GM10248 (cell line): ENCODE measurements at regions not wholly inside any gene's neighbourhood (a gene's known extent, or its start where the extent isn't known, plus 50 kb on each side); places are given as distances from the start of the nearest gene placed in this dataset.

Experiments
- CTCF ChIA-PET: fragments of 300-600 bp; sonication (Branson Sonifier 250); formaldehyde crosslinking; extraction: SDS; loops from one replicate; lab custom pipeline; 2021; ENCODE audit warnings: antibody characterized with exemption; lab: Yijun Ruan, JAX
- POLR2A ChIA-PET: fragments of 350-650 bp; sonication (Branson Sonifier 250); formaldehyde crosslinking; extraction: SDS; loops from one replicate; lab custom pipeline; 2020; ENCODE audit warnings: antibody characterized with exemption; lab: Yijun Ruan, JAX
- DNase-seq: peaks from one replicate; pipeline ENCODE4 v3.0.0; 2012; ENCODE audit errors: extremely low spot score
- CTCF ChIP-seq: IDR thresholded peaks from 2 replicates; pipeline ENCODE4 v1.5.1; 2012; ENCODE audit warnings: mild to moderate bottlenecking, low read depth; ENCODE audit errors: extremely low read depth, missing control alignments, control extremely low read depth

DNA sequence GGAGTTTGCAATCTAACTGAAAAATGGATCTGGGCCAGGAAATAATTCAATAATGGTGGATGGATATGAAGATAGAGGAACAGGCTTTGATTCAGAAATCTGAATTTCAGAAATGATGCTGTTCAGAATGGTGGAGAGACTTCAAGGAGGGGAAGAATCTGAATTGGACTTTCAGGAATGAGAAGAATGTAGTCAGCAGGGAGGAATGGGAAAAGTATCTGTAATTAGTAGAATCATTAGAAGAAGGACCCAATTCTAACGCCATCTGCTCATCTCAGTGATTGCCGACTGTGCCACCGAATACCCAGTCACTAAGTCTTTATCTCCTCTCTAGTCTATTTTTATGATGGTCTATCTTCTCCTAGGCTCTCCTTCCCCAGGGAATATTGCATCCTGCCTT lies 363.2 kb downstream of the GALC start:
- CTCF ChIA-PET, result no interaction called here
- POLR2A ChIA-PET, result no interaction called here
- DNase-seq, result no peak
- TF ChIP-seq CTCF, result no peak

DNA sequence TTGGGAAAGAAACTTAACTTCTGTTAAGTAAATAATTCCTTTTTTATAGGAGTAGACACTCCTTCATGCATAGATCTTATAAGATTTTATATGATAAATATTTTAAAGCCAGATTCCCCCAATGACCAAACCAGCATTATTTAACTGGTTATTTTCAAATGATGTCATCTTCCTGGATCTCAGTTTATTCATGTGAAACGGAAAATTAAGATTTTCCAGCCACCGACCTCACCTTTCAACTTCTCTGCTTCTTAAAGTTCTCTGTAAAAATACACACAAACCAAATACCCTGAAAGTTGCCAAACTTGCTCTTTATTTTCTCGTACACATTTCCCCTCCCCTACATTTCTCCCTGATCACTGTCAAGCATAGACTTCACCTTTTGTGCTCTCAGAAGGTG lies 364.2 kb downstream of the GALC start:
- ChIA-PET POLR2A (no interaction called here), CTCF (interaction anchor here (4.7 kb wide), 1 partner anchor 12 kb away, joined by 22 read pairs; no protein-coding TSS in a partner anchor)
- TF ChIP-seq CTCF, result no peak
- DNase-seq, result no peak

- no peak for DNase-seq
- CTCF ChIA-PET, result interaction anchor here (4.7 kb wide), 1 partner anchor 12 kb away, joined by 22 read pairs; no protein-coding TSS in a partner anchor
- POLR2A ChIA-PET, result no interaction called here
- TF ChIP-seq CTCF, result no peak
Observed at GRCh38 chr14:87628129-87628528, 364.9 kb downstream of the GALC start.

DNA sequence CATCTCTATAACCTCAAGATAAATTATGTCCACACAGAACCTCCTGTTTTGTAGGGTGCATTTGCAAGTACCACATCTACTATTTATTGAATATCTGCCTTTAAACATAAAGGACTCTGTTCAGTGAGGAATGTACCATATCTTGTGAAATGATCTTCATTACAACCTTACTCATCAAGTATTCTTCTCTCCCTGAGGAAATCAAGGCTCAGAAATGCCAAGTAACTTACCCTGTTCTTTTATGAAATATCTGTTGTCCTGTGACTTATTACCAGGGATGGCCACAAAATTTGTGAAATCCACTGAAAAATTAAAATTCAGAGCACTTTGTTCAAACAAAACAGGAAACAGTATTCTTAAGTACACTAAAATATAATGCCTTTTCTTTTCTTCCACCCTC lies 366.7 kb downstream of the GALC start:
- ChIA-PET POLR2A (no interaction called here), CTCF (interaction anchor here (4.7 kb wide), 1 partner anchor 10 kb away, joined by 22 read pairs; no protein-coding TSS in a partner anchor)
- no peak for TF ChIP-seq CTCF
- DNase-seq, result no peak

- no peak for DNase-seq
- CTCF ChIA-PET, result interaction anchor here (1.0 kb wide), 1 partner anchor 9 kb away, joined by 3 read pairs; no protein-coding TSS in a partner anchor
- POLR2A ChIA-PET, result no interaction called here
- TF ChIP-seq CTCF, result no peak
Observed at GRCh38 chr14:87623616-87624015, 369.4 kb downstream of the GALC start.

GRCh38 chr14:87617079-87617478 lies 375.9 kb downstream of the GALC start:
- CTCF ChIA-PET, result interaction anchor here (1.3 to 2.9 kb wide), 7 partner anchors 9 to 862 kb away, joined by 3 to 22 read pairs (median 5); no protein-coding TSS in a partner anchor
- no peak for DNase-seq

More at GRCh38 chr14:87617079-87617478, 375.9 kb downstream of the GALC start:
- POLR2A ChIA-PET, result no interaction called here
- no peak for TF ChIP-seq CTCF
